Superior temporal gyrus (tissue), 1 donor: ENCODE measurements at regions not wholly inside any gene's neighbourhood (a gene's known extent, or its start where the extent isn't known, plus 50 kb on each side); places are given as distances from the start of the nearest gene placed in this dataset.
"Not testable (repeated sequence)": the region's sequence is repeated elsewhere in the genome, so short reads cannot be mapped to it uniquely, and the experiment has no call there.

Experiments
- DNase-seq: peaks from one replicate; pipeline ENCODE4 v3.0.0-alpha.2; 2016; ENCODE audit errors: extremely low spot score

- no peak for DNase-seq
These were observed 66.1 kb upstream of the SMURF2 start for GRCh38 chr17:64728041-64728695.

- not testable (repeated sequence) for DNase-seq
These were observed 63.9 kb upstream of the SMURF2 start for GRCh38 chr17:64726025-64726424.

GRCh38 chr17:64724246-64724645 lies 62.1 kb upstream of the SMURF2 start:
- DNase-seq, result not testable (repeated sequence)

GRCh38 chr17:64723781-64724180 lies 61.7 kb upstream of the SMURF2 start:
- DNase-seq, result no peak

GRCh38 chr17:64721556-64721955 lies 59.4 kb upstream of the SMURF2 start:
- not testable (repeated sequence) for DNase-seq

GRCh38 chr17:64720253-64720652 lies 58.1 kb upstream of the SMURF2 start:
- not testable (repeated sequence) for DNase-seq

- DNase-seq, result not testable (repeated sequence)
These were observed 57.4 kb upstream of the SMURF2 start for GRCh38 chr17:64719517-64719916.

GRCh38 chr17:64718816-64719215 lies 56.7 kb upstream of the SMURF2 start:
- DNase-seq, result not testable (repeated sequence)

GRCh38 chr17:64718058-64718457 lies 56.0 kb upstream of the SMURF2 start:
- no peak for DNase-seq

- not testable (repeated sequence) for DNase-seq
These were observed 54.4 kb upstream of the SMURF2 start for GRCh38 chr17:64716496-64716895.

GRCh38 chr17:64713786-64714185 lies 51.7 kb upstream of the SMURF2 start:
- DNase-seq, result not testable (repeated sequence)

- DNase-seq, result not testable (repeated sequence)
These were observed 50.6 kb upstream of the SMURF2 start for GRCh38 chr17:64712557-64713351.
